GM21717 (cell line): ENCODE measurements at regions not wholly inside any gene's neighbourhood (a gene's known extent, or its start where the extent isn't known, plus 50 kb on each side); places are given as distances from the start of the nearest gene placed in this dataset.
"Not testable (repeated sequence)": the region's sequence is repeated elsewhere in the genome, so short reads cannot be mapped to it uniquely, and the experiment has no call there.

Source experiments
- ATAC-seq: cut with Tn5 transposase; IDR thresholded peaks from one replicate; pipeline ENCODE4 v1.9.1; 2021; ENCODE audit warnings: mild to moderate bottlenecking, moderate library complexity; ENCODE audit not compliant: unreplicated experiment

- no peak for ATAC-seq
Observed at GRCh38 chr5:169415948-169416347, 115.0 kb upstream of the SLIT3 start.

- no peak for ATAC-seq
Observed at GRCh38 chr5:169415371-169415770, 114.4 kb upstream of the SLIT3 start.

GRCh38 chr5:169413416-169413815 is 112.5 kb upstream of the SLIT3 start:
- no peak for ATAC-seq

- ATAC-seq = no peak
Observed at GRCh38 chr5:169412831-169413230, 111.9 kb upstream of the SLIT3 start.

- no peak for ATAC-seq
Observed at GRCh38 chr5:169411786-169412430, 111.0 kb upstream of the SLIT3 start.

- ATAC-seq = no peak
Observed at GRCh38 chr5:169410996-169411783, 110.3 kb upstream of the SLIT3 start.

GRCh38 chr5:169408731-169409130 is 107.8 kb upstream of the SLIT3 start:
- ATAC-seq = no peak

- ATAC-seq = no peak
Observed at GRCh38 chr5:169408171-169408570, 107.2 kb upstream of the SLIT3 start.

- ATAC-seq = no peak
Observed at GRCh38 chr5:169404223-169404622, 103.3 kb upstream of the SLIT3 start.

GRCh38 chr5:169398515-169398914 is 97.6 kb upstream of the SLIT3 start:
- ATAC-seq = no peak

GRCh38 chr5:169395136-169395535 is 94.2 kb upstream of the SLIT3 start:
- no peak for ATAC-seq

- ATAC-seq = no peak
Observed at GRCh38 chr5:169394371-169394770, 93.4 kb upstream of the SLIT3 start.

- ATAC-seq = no peak
Observed at GRCh38 chr5:169393907-169394306, 93.0 kb upstream of the SLIT3 start.

GRCh38 chr5:169390265-169390664 is 89.3 kb upstream of the SLIT3 start:
- no peak for ATAC-seq

- ATAC-seq = no peak
Observed at GRCh38 chr5:169389318-169389717, 88.4 kb upstream of the SLIT3 start.

GRCh38 chr5:169385636-169386035 is 84.7 kb upstream of the SLIT3 start:
- ATAC-seq = no peak

- no peak for ATAC-seq
Observed at GRCh38 chr5:169384661-169385060, 83.7 kb upstream of the SLIT3 start.

GRCh38 chr5:169374761-169375160 is 73.8 kb upstream of the SLIT3 start:
- ATAC-seq = no peak

GRCh38 chr5:169374111-169374510 is 73.2 kb upstream of the SLIT3 start:
- ATAC-seq = no peak

GRCh38 chr5:169371801-169372200 is 70.9 kb upstream of the SLIT3 start:
- not testable (repeated sequence) for ATAC-seq

GRCh38 chr5:169369130-169369529 is 68.2 kb upstream of the SLIT3 start:
- no peak for ATAC-seq

GRCh38 chr5:169367861-169368260 is 66.9 kb upstream of the SLIT3 start:
- no peak for ATAC-seq

GRCh38 chr5:169357291-169357690 is 56.4 kb upstream of the SLIT3 start:
- no peak for ATAC-seq
